H1 (cell line): ENCODE measurements at regions not wholly inside any gene's neighbourhood (a gene's known extent, or its start where the extent isn't known, plus 50 kb on each side); places are given as distances from the start of the nearest gene placed in this dataset.

Experiments used
- EZH2 ChIP-seq: fragments of 200-600 bp; sonication (generic); IDR thresholded peaks from 2 replicates; pipeline ENCODE4 v1.7.1; 2012; ENCODE audit warnings: low read depth, mild to moderate bottlenecking, moderate library complexity, low read length, inconsistent platforms; ENCODE audit not compliant: severe bottlenecking
- FOSL1 ChIP-seq: IDR thresholded peaks from 2 replicates; pipeline ENCODE4 v1.6.1; 2011; ENCODE audit warnings: mild to moderate bottlenecking, low read depth, low read length, moderate library complexity; ENCODE audit not compliant: insufficient read depth
- GABPA ChIP-seq: IDR thresholded peaks from 2 replicates; pipeline ENCODE4 v1.6.1; 2011; ENCODE audit warnings: mild to moderate bottlenecking, low read length, moderate library complexity, borderline replicate concordance; ENCODE audit not compliant: insufficient read depth
- KDM1A ChIP-seq: fragments of 200-600, 300-600 bp; sonication (generic); IDR thresholded peaks from 2 replicates; pipeline ENCODE4 v1.7.1; 2016; ENCODE audit warnings: mild to moderate bottlenecking, low read length, borderline replicate concordance
- POLR2A ChIP-seq, 2 experiments: IDR thresholded peaks; 1 replicate in 1 of 2; 2 replicates in 1 of 2; pipeline ENCODE4 v1.6.1; 2011; ENCODE audit warnings: low read depth in 2 of 2, low read length in 2 of 2, mild to moderate bottlenecking in 2 of 2; ENCODE audit errors: control extremely low read depth in 1 of 2
- RAD21 ChIP-seq, 2 experiments: IDR thresholded peaks in 1 of 2; conservative IDR thresholded peaks in 1 of 2; 2 replicates each; pipeline ENCODE4 v1.6.1; 2011; ENCODE audit warnings: low read depth in 2 of 2, low read length in 2 of 2, improper control_type of control experiment in 1 of 2, inconsistent platforms in 1 of 2, mild to moderate bottlenecking in 1 of 2, moderate library complexity in 1 of 2
- SIN3A ChIP-seq, 2 experiments: IDR thresholded peaks in 1 of 2; conservative IDR thresholded peaks in 1 of 2; 2 replicates each; pipeline ENCODE4 v1.6.1; 2011 to 2012; ENCODE audit warnings: low read length in 2 of 2, improper control_type of control experiment in 1 of 2, low read depth in 1 of 2, mild to moderate bottlenecking in 1 of 2
- SP1 ChIP-seq: IDR thresholded peaks from 2 replicates; pipeline ENCODE4 v1.6.1; 2011; ENCODE audit warnings: low read depth, low read length
- SUZ12 ChIP-seq: fragments of 200-600 bp; sonication (generic); IDR thresholded peaks from 2 replicates; pipeline ENCODE4 v1.6.1; 2012; ENCODE audit warnings: mild to moderate bottlenecking, inconsistent platforms, low read length, moderate library complexity, mixed read lengths
- TAF1 ChIP-seq: IDR thresholded peaks from 2 replicates; pipeline ENCODE4 v1.6.1; 2011; ENCODE audit warnings: mild to moderate bottlenecking, low read depth, low read length
- TBP ChIP-seq: IDR thresholded peaks from 2 replicates; pipeline ENCODE4 v1.6.1; 2011; ENCODE audit warnings: low read depth, low read length, improper control_type of control experiment
- YY1 ChIP-seq: IDR thresholded peaks from 2 replicates; pipeline ENCODE4 v1.6.1; 2011; ENCODE audit warnings: low read depth, mild to moderate bottlenecking, low read length
- ZNF274 ChIP-seq: IDR thresholded peaks from 2 replicates; pipeline ENCODE4 v1.7.0; 2012; ENCODE audit warnings: low read length, borderline replicate concordance; ENCODE audit errors: extremely low read depth
- TF ChIP-seq, protein P1 (sequence below), 3 experiments: IDR thresholded peaks; 1 replicate in 2 of 3; 2 replicates in 1 of 3; pipeline versions ENCODE4 v1.5.1 to v1.6.1; 2011; ENCODE audit warnings: low read length in 3 of 3, mild to moderate bottlenecking in 3 of 3, inconsistent platforms in 2 of 3, low read depth in 1 of 3, moderate library complexity in 1 of 3; ENCODE audit not compliant: insufficient read depth in 1 of 3; ENCODE audit errors: control extremely low read depth in 1 of 3

DNA sequence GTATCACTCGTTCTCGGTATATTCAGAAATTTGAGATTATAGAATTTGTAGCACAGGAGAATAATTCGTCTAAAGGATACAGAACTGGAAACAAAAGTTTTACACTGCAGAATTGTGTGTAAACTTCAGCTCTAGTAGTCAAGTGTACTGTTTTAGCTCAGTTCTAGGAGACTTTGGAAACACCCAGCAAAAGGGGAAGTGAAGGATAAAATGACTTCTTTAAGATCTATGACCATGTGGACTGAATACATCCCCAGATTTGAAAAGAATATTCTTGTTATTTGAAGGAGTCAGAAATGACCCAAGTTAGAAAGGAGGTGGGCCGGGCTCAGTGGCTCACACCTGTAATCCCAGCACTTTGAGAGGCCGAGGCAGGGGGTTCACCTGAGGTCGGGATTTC, 174.0 kb upstream of the FOXQ1 start:
- TF ChIP-seq SIN3A (conservative IDR thresholded peaks at IDR 0.05 in 1 of 2, IDR thresholded peaks at IDR 0.05 in 1 of 2; ENCODE audit: low read depth in 1 of 2, low read length in 2 of 2) (no peak), RAD21 (IDR thresholded peaks at IDR 0.05 in 1 of 2, conservative IDR thresholded peaks at IDR 0.05 in 1 of 2; ENCODE audit: low read depth in 2 of 2, low read length in 2 of 2) (no peak), ZNF274 (no peak), EZH2 (no peak), TAF1 (no peak), SP1 (no peak), POLR2A (IDR thresholded peaks at IDR 0.05; ENCODE audit: control extremely low read depth in 1 of 2, low read depth in 2 of 2, low read length in 2 of 2) (no peak), KDM1A (no peak), GABPA (no peak), FOSL1 (no peak), YY1 (no peak), SUZ12 (no peak), TBP (no peak)
- TF ChIP-seq, protein P1, sequence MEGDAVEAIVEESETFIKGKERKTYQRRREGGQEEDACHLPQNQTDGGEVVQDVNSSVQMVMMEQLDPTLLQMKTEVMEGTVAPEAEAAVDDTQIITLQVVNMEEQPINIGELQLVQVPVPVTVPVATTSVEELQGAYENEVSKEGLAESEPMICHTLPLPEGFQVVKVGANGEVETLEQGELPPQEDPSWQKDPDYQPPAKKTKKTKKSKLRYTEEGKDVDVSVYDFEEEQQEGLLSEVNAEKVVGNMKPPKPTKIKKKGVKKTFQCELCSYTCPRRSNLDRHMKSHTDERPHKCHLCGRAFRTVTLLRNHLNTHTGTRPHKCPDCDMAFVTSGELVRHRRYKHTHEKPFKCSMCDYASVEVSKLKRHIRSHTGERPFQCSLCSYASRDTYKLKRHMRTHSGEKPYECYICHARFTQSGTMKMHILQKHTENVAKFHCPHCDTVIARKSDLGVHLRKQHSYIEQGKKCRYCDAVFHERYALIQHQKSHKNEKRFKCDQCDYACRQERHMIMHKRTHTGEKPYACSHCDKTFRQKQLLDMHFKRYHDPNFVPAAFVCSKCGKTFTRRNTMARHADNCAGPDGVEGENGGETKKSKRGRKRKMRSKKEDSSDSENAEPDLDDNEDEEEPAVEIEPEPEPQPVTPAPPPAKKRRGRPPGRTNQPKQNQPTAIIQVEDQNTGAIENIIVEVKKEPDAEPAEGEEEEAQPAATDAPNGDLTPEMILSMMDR (IDR thresholded peaks at IDR 0.05; ENCODE audit: control extremely low read depth in 1 of 3, insufficient read depth in 1 of 3, low read depth in 1 of 3, low read length in 3 of 3) = no peak
